Natural killer cell treated with Interleukin-12 subunit alpha and Interleukin-12 subunit beta and Interleukin-15 and Interleukin-18, amount 100 ng/mL, for 72 hours (primary cell): ENCODE measurements at regions not wholly inside any gene's neighbourhood (a gene's known extent, or its start where the extent isn't known, plus 50 kb on each side); places are given as distances from the start of the nearest gene placed in this dataset.
"Not testable (repeated sequence)": the region's sequence is repeated elsewhere in the genome, so short reads cannot be mapped to it uniquely, and the experiment has no call there.

Experiments
- ATAC-seq, 2 donors: fragments of 150-1000 bp; cut with Tn5 transposase in 1 of 2; sonication (Bioruptor Pico), chemical (Tn5 transposase) in 1 of 2; 2 replicates each; pipeline ENCODE4 v1.10.0; 2021
- DNase-seq: peaks from one replicate; pipeline ENCODE4 v3.0.0; 2022; ENCODE audit warnings: low spot score
- H3K27ac Mint-ChIP-seq, 2 donors: 1 replicate in 1 of 2; 2 replicates in 1 of 2; pipeline ENCODE4 v1.8.0; 2022; ENCODE audit warnings: mixed read lengths in 2 of 2, mild to moderate bottlenecking in 1 of 2, moderate library complexity in 1 of 2
- H3K27me3 Mint-ChIP-seq, 2 donors: 1 replicate in 1 of 2; 2 replicates in 1 of 2; pipeline ENCODE4 v1.8.0; 2022; ENCODE audit warnings: mixed read lengths in 2 of 2
- H3K36me3 Mint-ChIP-seq: one replicate; pipeline ENCODE4 v1.8.0; 2022; ENCODE audit warnings: mixed read lengths
- H3K4me1 Mint-ChIP-seq, 2 donors: 1 replicate in 1 of 2; 2 replicates in 1 of 2; pipeline ENCODE4 v1.8.0; 2022; ENCODE audit warnings: low read depth in 2 of 2, mixed read lengths in 2 of 2, mild to moderate bottlenecking in 1 of 2
- H3K4me3 Mint-ChIP-seq: one replicate; pipeline ENCODE4 v1.8.0; 2022; ENCODE audit warnings: mixed read lengths
- H3K9me3 Mint-ChIP-seq: 2 replicates; pipeline ENCODE4 v1.8.0; 2022; ENCODE audit warnings: mixed read lengths

DNA sequence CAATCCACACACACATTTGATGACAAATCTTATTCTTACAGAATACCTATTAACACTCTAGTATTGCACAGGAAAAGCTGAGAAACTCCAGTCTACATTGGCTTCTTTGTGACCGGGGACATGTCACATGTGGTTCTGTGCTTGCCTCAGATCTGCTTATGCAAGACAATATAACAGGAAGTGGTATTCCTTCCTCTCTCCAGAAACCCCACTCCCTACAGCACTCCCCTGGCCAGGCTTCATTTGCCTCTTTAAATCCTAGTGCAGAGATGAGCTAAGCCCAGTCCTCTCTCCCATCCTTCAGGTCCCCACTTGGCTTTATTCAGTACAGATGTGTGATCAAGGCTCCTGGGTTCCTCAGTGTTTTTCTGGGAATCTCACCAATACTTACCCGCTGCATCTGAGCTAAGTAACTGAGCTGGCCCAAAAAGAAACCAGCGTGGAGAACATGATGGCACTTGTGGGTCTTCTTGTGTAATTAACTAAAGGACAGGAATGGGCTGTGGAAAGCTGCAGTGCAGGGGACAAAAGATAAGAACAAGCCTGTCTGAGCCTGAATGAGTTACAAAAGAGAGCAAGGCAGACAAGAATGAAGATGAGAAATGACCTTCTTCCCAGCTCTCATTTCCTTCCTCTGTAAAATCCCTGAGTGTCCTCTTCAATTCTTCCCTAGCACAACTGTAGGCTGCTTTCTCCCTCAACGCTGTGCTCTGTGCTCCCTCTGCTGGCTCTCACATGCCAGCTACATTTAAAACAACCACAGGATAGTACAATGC, 105.6 kb downstream of the HNRNPD start:
- H3K9me3 Mint-ChIP-seq = no peaks in the 10 kb centered on the region
- peak; percentile 72 for DNase-seq
- H3K36me3 Mint-ChIP-seq = no peaks in the 10 kb centered on the region
- ATAC-seq = peak; percentile 86 to 90
- peak overlapping the region; percentile 10 to 63 for H3K27ac Mint-ChIP-seq
- H3K27me3 Mint-ChIP-seq = peaks cover 6 to 10% of the 10 kb centered on the region in 2 donors
- peak overlapping the region; percentile 64 for H3K4me3 Mint-ChIP-seq
- H3K4me1 Mint-ChIP-seq = peaks cover 15 to 19% of the 10 kb centered on the region in 2 donors

DNA sequence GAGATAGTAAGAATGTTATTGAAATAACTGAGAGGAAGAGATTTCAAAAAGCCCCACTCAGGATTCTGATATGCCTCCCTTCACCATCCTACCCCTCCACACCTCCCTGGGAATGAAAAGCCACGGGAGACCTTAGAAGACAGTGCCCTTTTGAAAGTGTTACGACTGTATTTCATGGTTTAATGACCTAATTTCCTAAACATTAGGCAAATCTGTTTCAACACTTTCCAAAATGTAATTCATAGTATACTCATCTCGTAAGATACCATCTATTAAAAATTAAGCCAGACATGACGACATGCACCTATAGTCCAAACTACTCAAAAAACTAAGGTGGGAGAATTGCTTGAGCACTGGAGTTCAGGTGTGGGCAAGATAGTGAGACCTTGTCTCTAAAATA, 106.3 kb downstream of the HNRNPD start:
- Mint-ChIP-seq H3K9me3 (no peaks in the 10 kb centered on the region), H3K27me3 (peaks cover 0 to 6% of the 10 kb centered on the region in 2 donors), H3K4me3 (no peak overlapping the region), H3K36me3 (no peaks in the 10 kb centered on the region), H3K27ac (peak overlapping the region; percentile 10 to 63), H3K4me1 (peaks cover 13 to 15% of the 10 kb centered on the region in 2 donors)
- ATAC-seq = no peak
- DNase-seq = no peak

- DNase-seq (no peak), ATAC-seq (no peak)
- Mint-ChIP-seq H3K4me3 (no peak overlapping the region), H3K27me3 (peaks cover 8 to 9% of the 10 kb centered on the region in 2 donors), H3K4me1 (peaks cover 13 to 15% of the 10 kb centered on the region in 2 donors), H3K9me3 (no peaks in the 10 kb centered on the region), H3K27ac (no peak overlapping the region), H3K36me3 (no peaks in the 10 kb centered on the region)
Measured at GRCh38 chr4:82266345-82266744, 107.4 kb downstream of the HNRNPD start.

GRCh38 chr4:82261084-82261483, 112.7 kb downstream of the HNRNPD start:
- ATAC-seq (no peak), DNase-seq (no peak)
- Mint-ChIP-seq H3K27me3 (peaks cover 15 to 17% of the 10 kb centered on the region in 2 donors), H3K9me3 (no peaks in the 10 kb centered on the region), H3K36me3 (no peaks in the 10 kb centered on the region), H3K4me3 (no peak overlapping the region), H3K27ac (no peak overlapping the region), H3K4me1 (no peaks in the 10 kb centered on the region)

DNA sequence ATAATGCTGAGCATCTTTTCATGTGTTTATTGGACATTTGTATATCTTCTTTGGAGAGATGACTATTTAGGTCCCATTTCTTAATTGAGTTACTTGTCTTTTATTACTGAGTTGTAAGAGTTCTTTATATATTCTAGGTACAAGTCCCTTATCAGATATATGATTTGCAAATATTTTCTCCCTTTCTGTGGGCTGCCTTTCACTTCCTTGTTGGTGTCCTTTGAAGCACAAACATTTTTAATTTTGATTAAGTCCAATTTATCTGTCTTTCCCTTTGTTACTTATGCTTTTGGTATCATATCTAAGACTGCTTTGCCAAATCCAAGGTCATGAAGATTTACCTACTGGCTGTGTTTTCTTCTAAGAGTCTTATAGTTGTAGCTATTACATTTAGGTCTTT, 113.2 kb downstream of the HNRNPD start:
- Mint-ChIP-seq H3K4me1 (no peaks in the 10 kb centered on the region), H3K27me3 (peaks cover 15% of the 10 kb centered on the region in 2 donors), H3K27ac (no peak overlapping the region), H3K9me3 (no peaks in the 10 kb centered on the region), H3K36me3 (no peaks in the 10 kb centered on the region), H3K4me3 (no peak overlapping the region)
- ATAC-seq = no peak
- DNase-seq = no peak

- Mint-ChIP-seq H3K27me3 (peaks cover 8 to 9% of the 10 kb centered on the region in 2 donors), H3K4me3 (no peak overlapping the region), H3K27ac (no peak overlapping the region), H3K4me1 (no peaks in the 10 kb centered on the region), H3K9me3 (no peaks in the 10 kb centered on the region), H3K36me3 (no peaks in the 10 kb centered on the region)
- no peak for DNase-seq
- ATAC-seq = no peak
Measured at GRCh38 chr4:82256718-82257117, 117.1 kb downstream of the HNRNPD start.

GRCh38 chr4:82255657-82256056, 118.1 kb downstream of the HNRNPD start:
- Mint-ChIP-seq H3K4me1 (no peaks in the 10 kb centered on the region), H3K36me3 (no peaks in the 10 kb centered on the region), H3K27ac (no peak overlapping the region), H3K27me3 (peaks cover 5 to 7% of the 10 kb centered on the region in 2 donors), H3K9me3 (no peaks in the 10 kb centered on the region), H3K4me3 (no peak overlapping the region)
- no peak for DNase-seq
- ATAC-seq = no peak

DNA sequence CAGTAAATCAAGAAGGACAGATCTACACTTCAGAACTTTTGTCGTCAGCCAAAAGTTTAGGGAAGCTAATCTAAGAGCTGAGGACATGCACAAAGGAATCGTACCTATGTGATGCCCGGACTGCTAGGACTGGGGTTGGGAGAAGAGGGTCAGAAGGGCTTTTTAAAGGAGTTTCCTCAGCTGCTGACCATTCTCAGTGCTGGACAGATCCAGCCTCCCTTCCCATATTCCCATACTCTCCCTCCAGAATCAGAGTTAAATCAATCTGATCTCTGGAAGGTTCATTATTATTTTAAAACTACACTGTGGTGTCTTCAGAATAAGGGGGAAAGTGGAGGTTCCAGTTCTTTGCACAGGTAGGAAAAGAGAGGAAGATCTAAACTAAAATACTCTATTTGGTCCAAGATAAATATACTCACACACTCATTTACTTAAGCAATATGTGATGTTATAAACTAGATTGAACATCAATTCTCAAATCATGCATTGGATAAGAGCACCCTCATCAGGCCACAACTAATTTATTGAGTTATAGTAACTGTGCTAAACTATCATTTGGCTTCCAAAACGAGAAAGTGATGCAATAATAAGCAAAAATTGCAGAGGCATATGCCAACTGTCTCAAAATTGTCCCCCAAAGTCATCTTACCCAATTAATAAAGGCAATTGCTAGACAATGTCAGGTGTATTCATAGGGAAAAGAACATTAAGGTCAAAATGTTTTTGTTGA, 124.7 kb downstream of the HNRNPD start:
- Mint-ChIP-seq H3K9me3 (no peaks in the 10 kb centered on the region), H3K4me3 (no peak overlapping the region), H3K27ac (no peak overlapping the region), H3K4me1 (no peaks in the 10 kb centered on the region), H3K36me3 (no peaks in the 10 kb centered on the region), H3K27me3 (peaks cover 3 to 12% of the 10 kb centered on the region in 2 donors)
- ATAC-seq = no peak
- no peak for DNase-seq

GRCh38 chr4:82247629-82248028, 126.2 kb downstream of the HNRNPD start:
- H3K27ac Mint-ChIP-seq = no peak overlapping the region
- H3K36me3 Mint-ChIP-seq = no peaks in the 10 kb centered on the region
- H3K9me3 Mint-ChIP-seq = no peaks in the 10 kb centered on the region
- peaks cover 7 to 16% of the 10 kb centered on the region in 2 donors for H3K27me3 Mint-ChIP-seq
- no peak overlapping the region for H3K4me3 Mint-ChIP-seq
- DNase-seq = no peak
- ATAC-seq = no peak
- H3K4me1 Mint-ChIP-seq = no peaks in the 10 kb centered on the region

GRCh38 chr4:82247171-82247570, 126.6 kb downstream of the HNRNPD start:
- Mint-ChIP-seq H3K4me3 (no peak overlapping the region), H3K27me3 (peaks cover 9 to 16% of the 10 kb centered on the region in 2 donors), H3K4me1 (no peaks in the 10 kb centered on the region), H3K36me3 (no peaks in the 10 kb centered on the region), H3K9me3 (no peaks in the 10 kb centered on the region), H3K27ac (no peak overlapping the region)
- no peak for DNase-seq
- no peak for ATAC-seq

- Mint-ChIP-seq H3K4me3 (no peak overlapping the region), H3K4me1 (no peaks in the 10 kb centered on the region), H3K9me3 (no peaks in the 10 kb centered on the region), H3K36me3 (no peaks in the 10 kb centered on the region), H3K27ac (no peak overlapping the region), H3K27me3 (peaks cover 20 to 21% of the 10 kb centered on the region in 2 donors)
- no peak for ATAC-seq
- DNase-seq = no peak
Measured at GRCh38 chr4:82241534-82241933, 132.3 kb downstream of the HNRNPD start.

- no peaks in the 10 kb centered on the region for H3K36me3 Mint-ChIP-seq
- H3K27ac Mint-ChIP-seq = no peak overlapping the region
- DNase-seq = no peak
Measured at GRCh38 chr4:82240410-82240809, 133.4 kb downstream of the HNRNPD start.

GRCh38 chr4:82237142-82237541, 136.6 kb downstream of the HNRNPD start:
- H3K9me3 Mint-ChIP-seq, ATAC-seq: not testable (repeated sequence)

More at GRCh38 chr4:82240410-82240809, 133.4 kb downstream of the HNRNPD start:
- Mint-ChIP-seq H3K9me3 (no peaks in the 10 kb centered on the region), H3K27me3 (peaks cover 24 to 32% of the 10 kb centered on the region in 2 donors), H3K4me1 (no peaks in the 10 kb centered on the region), H3K4me3 (no peak overlapping the region)
- no peak for ATAC-seq

DNA sequence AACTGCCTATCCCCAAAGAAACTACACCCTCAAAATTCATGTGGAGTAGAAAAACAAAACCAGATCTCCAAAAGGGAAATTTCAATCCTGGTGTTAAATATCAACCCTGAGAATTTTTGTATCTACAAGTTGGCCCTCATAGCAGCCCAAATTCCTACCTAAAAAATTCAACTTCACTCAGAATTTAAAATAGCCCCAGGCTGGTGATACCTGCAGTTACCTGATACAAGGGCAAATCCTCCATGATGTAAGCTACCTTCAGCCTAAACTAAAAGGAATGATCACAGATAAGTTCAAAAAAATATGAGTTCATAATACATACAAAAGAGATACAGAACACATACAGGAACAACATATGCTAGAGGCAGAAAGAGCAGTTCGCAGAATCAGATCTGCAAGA, 138.4 kb downstream of the HNRNPD start:
- Mint-ChIP-seq H3K27me3 (peaks cover 19 to 44% of the 10 kb centered on the region in 2 donors), H3K36me3 (no peaks in the 10 kb centered on the region), H3K4me1 (no peaks in the 10 kb centered on the region), H3K4me3 (no peak overlapping the region), H3K27ac (no peak overlapping the region), H3K9me3 (no peaks in the 10 kb centered on the region)
- no peak for DNase-seq
- no peak for ATAC-seq

More at GRCh38 chr4:82237142-82237541, 136.6 kb downstream of the HNRNPD start:
- DNase-seq, H3K27ac Mint-ChIP-seq, H3K36me3 Mint-ChIP-seq, H3K4me1 Mint-ChIP-seq, H3K4me3 Mint-ChIP-seq: not testable (repeated sequence)
- peaks cover 20 to 40% of the 10 kb centered on the region in 2 donors for H3K27me3 Mint-ChIP-seq
